NOMO-1 treated with dmso at 0.1 percent for 144 hours (cell line): ENCODE measurements at regions not wholly inside any gene's neighbourhood (a gene's known extent, or its start where the extent isn't known, plus 50 kb on each side); places are given as distances from the start of the nearest gene placed in this dataset.
"Not testable (repeated sequence)": the region's sequence is repeated elsewhere in the genome, so short reads cannot be mapped to it uniquely, and the experiment has no call there.

Experiments
- DNase-seq: peaks from one replicate; lab custom pipeline; 2025; ENCODE audit not compliant: unreplicated experiment; lab: John Stamatoyannopoulos, UW

GRCh38 chr16:17944345-17944744, 392.2 kb downstream of the NPIPA8 start:
- no peak for DNase-seq

- DNase-seq, result no peak
Observed at GRCh38 chr16:17942067-17942466, 394.5 kb downstream of the NPIPA8 start.

- DNase-seq, result no peak
Observed at GRCh38 chr16:17940584-17941364, 395.8 kb downstream of the NPIPA8 start.

GRCh38 chr16:17939723-17940122, 396.8 kb downstream of the NPIPA8 start:
- DNase-seq, result peak; percentile 8

- no peak for DNase-seq
Observed at GRCh38 chr16:17939122-17939536, 397.4 kb downstream of the NPIPA8 start.

- DNase-seq, result no peak
Observed at GRCh38 chr16:17938546-17938945, 398.0 kb downstream of the NPIPA8 start.

GRCh38 chr16:17936766-17937402, 399.7 kb downstream of the NPIPA8 start:
- no peak for DNase-seq

- DNase-seq, result no peak
Observed at GRCh38 chr16:17930280-17930679, 406.3 kb downstream of the NPIPA8 start.

GRCh38 chr16:17926866-17927399, 409.6 kb downstream of the NPIPA8 start:
- no peak for DNase-seq

GRCh38 chr16:17926461-17926860, 410.1 kb downstream of the NPIPA8 start:
- DNase-seq, result no peak

GRCh38 chr16:17925761-17926160, 410.8 kb downstream of the NPIPA8 start:
- no peak for DNase-seq

- DNase-seq, result peak; percentile 2
Observed at GRCh38 chr16:17921357-17921978, 415.1 kb downstream of the NPIPA8 start.

GRCh38 chr16:17917316-17918019, 419.1 kb downstream of the NPIPA8 start:
- DNase-seq, result no peak

GRCh38 chr16:17915791-17916190, 420.7 kb downstream of the NPIPA8 start:
- no peak for DNase-seq

- DNase-seq, result no peak
Observed at GRCh38 chr16:17914168-17914567, 422.4 kb downstream of the NPIPA8 start.

GRCh38 chr16:17911578-17911977, 425.0 kb downstream of the NPIPA8 start:
- DNase-seq, result not testable (repeated sequence)

- not testable (repeated sequence) for DNase-seq
Observed at GRCh38 chr16:17906626-17907025, 429.9 kb downstream of the NPIPA8 start.

GRCh38 chr16:17901309-17901708, 430.5 kb upstream of the XYLT1 start:
- no peak for DNase-seq

GRCh38 chr16:17899141-17899540, 428.4 kb upstream of the XYLT1 start:
- DNase-seq, result no peak

GRCh38 chr16:17887963-17888362, 417.2 kb upstream of the XYLT1 start:
- no peak for DNase-seq

- DNase-seq, result no peak
Observed at GRCh38 chr16:17885659-17886207, 415.0 kb upstream of the XYLT1 start.
